RWPE2 (cell line): ENCODE measurements at regions not wholly inside any gene's neighbourhood (a gene's known extent, or its start where the extent isn't known, plus 50 kb on each side); places are given as distances from the start of the nearest gene placed in this dataset.

Source experiments
- ATAC-seq: fragments of 200-7000 bp; cut with Tn5 transposase; 3 replicates; pipeline ENCODE4 v1.9.1; 2021; ENCODE audit warnings: low read depth
- DNase-seq: peaks from one replicate; pipeline ENCODE4 v3.0.0-alpha.2; 2020; ENCODE audit warnings: low spot score
- H3K27ac ChIP-seq: fragments of 450-650 bp; 2 replicates; pipeline ENCODE4 v1.5.1; 2017; ENCODE audit warnings: mild to moderate bottlenecking; ENCODE audit not compliant: poor library complexity, severe bottlenecking
- H3K27me3 ChIP-seq: fragments of 250-450 bp; sonication (Bioruptor Pico); 2 replicates; pipeline ENCODE4 v1.5.1; 2021; ENCODE audit warnings: mild to moderate bottlenecking, moderate library complexity; ENCODE audit not compliant: insufficient read depth, poor library complexity, severe bottlenecking
- H3K36me3 ChIP-seq: fragments of 250-450 bp; sonication (Bioruptor Pico); 2 replicates; pipeline ENCODE4 v1.5.1; 2020; ENCODE audit warnings: low read depth, mild to moderate bottlenecking, moderate library complexity
- H3K4me1 ChIP-seq: fragments of 250-450 bp; sonication (Bioruptor Pico); 2 replicates; pipeline ENCODE4 v1.5.1; 2021; ENCODE audit warnings: mild to moderate bottlenecking, moderate library complexity; ENCODE audit not compliant: insufficient read depth, poor library complexity, severe bottlenecking
- H3K4me3 ChIP-seq: fragments of 250-450 bp; sonication (Bioruptor Pico); 2 replicates; pipeline ENCODE4 v1.5.1; 2021; ENCODE audit warnings: mild to moderate bottlenecking, moderate library complexity; ENCODE audit not compliant: severe bottlenecking
- H3K9me3 ChIP-seq: fragments of 250-450 bp; sonication (Bioruptor Pico); 2 replicates; pipeline ENCODE4 v1.5.1; 2021; ENCODE audit warnings: mild to moderate bottlenecking, moderate library complexity; ENCODE audit not compliant: severe bottlenecking
- TF ChIP-seq, protein P1 (sequence below): fragments of 450-650 bp; IDR thresholded peaks from one replicate; pipeline ENCODE4 v1.5.1; 2017; ENCODE audit warnings: mild to moderate bottlenecking, moderate library complexity; ENCODE audit not compliant: poor library complexity, severe bottlenecking

DNA sequence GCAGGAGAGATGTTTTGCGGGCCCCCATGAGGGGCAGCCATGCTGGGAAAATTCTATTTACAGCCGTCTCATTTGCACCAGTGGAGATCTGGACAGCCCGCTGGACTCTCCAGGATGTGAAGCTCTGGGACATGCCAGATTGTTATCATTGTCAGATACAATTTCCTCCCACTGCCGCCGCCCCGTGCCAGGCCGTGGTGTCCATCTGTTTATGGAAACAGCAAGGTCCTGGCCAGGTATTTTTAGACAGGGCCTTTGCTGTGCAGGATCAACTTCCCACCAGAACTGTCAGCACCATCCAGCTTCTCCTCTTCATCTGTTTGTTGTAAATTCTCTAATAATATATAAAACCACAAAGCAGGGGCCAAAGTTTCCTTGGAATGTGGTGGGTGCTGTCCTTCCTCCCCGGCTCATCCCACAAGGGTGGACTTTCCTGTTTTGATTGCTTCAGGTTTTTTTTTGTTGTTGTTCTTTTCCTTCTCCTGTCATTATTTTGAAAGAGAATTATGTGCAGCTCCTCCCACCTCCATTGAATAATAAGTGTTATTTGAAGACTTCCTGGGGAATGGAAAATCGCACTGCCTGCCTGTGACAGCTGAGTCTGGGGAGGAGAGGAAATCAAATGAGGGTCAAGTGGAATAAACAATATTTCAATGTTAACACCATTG lies 398.1 kb downstream of the TNS1 start:
- no peak for ATAC-seq
- TF ChIP-seq, protein P1, sequence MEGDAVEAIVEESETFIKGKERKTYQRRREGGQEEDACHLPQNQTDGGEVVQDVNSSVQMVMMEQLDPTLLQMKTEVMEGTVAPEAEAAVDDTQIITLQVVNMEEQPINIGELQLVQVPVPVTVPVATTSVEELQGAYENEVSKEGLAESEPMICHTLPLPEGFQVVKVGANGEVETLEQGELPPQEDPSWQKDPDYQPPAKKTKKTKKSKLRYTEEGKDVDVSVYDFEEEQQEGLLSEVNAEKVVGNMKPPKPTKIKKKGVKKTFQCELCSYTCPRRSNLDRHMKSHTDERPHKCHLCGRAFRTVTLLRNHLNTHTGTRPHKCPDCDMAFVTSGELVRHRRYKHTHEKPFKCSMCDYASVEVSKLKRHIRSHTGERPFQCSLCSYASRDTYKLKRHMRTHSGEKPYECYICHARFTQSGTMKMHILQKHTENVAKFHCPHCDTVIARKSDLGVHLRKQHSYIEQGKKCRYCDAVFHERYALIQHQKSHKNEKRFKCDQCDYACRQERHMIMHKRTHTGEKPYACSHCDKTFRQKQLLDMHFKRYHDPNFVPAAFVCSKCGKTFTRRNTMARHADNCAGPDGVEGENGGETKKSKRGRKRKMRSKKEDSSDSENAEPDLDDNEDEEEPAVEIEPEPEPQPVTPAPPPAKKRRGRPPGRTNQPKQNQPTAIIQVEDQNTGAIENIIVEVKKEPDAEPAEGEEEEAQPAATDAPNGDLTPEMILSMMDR = no peak
- Histone ChIP-seq H3K36me3 (no peaks in the 10 kb centered on the region), H3K9me3 (no peaks in the 10 kb centered on the region), H3K4me1 (no peaks in the 10 kb centered on the region), H3K4me3 (no peak overlapping the region), H3K27ac (no peak overlapping the region), H3K27me3 (no peaks in the 10 kb centered on the region)
- no peak for DNase-seq

- Histone ChIP-seq H3K4me1 (no peaks in the 10 kb centered on the region), H3K4me3 (no peak overlapping the region), H3K27ac (no peak overlapping the region), H3K27me3 (no peaks in the 10 kb centered on the region), H3K9me3 (no peaks in the 10 kb centered on the region), H3K36me3 (no peaks in the 10 kb centered on the region)
- TF ChIP-seq, protein P1 = no peak
- ATAC-seq = no peak
- no peak for DNase-seq
These were observed 401.2 kb downstream of the TNS1 start for GRCh38 chr2:217601601-217602000.

DNA sequence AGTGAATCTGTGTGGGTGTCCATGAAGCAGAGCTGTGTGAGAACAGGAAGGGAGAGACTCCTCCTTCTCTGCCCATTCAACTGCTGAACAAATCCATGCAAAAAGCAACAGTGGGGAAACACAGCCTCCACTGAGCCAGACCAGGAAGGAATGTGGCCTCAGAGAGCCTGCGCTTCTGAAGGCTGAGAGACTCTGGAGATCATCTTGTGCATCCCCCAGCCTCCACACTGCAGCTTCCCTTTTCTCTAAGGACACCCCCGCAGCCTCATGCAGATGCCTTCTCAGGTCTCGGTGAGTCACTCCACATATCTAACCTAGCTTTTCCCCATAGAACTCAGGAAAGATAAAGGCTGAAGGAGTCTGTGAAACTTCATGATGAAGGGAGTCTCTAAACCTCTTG lies 402.9 kb downstream of the TNS1 start:
- Histone ChIP-seq H3K9me3 (no peaks in the 10 kb centered on the region), H3K4me3 (no peak overlapping the region), H3K27ac (no peak overlapping the region), H3K27me3 (no peaks in the 10 kb centered on the region), H3K4me1 (no peaks in the 10 kb centered on the region), H3K36me3 (no peaks in the 10 kb centered on the region)
- no peak for DNase-seq
- no peak for ATAC-seq
- TF ChIP-seq, protein P1 = no peak

DNA sequence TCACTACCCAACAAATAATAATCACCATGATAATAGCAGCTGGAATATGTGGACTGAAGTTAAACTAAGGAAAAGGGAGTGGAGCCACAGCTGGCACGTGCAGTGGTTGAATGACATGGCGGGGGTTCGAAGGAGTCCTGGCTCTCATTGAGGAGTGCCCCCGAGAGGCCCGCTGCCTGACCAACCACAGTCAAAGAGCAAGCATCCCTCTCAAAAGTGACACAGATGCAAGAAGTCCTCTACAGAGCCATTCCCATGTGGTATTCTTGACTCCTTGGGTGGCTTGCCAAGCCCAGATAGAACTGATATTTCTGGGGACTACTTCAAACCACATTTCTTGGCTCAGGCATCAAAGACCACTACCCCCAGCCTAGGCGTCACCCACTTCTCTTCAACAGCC lies 405.1 kb downstream of the TNS1 start:
- DNase-seq = no peak
- H3K9me3 ChIP-seq = no peaks in the 10 kb centered on the region
- ATAC-seq = no peak

DNA sequence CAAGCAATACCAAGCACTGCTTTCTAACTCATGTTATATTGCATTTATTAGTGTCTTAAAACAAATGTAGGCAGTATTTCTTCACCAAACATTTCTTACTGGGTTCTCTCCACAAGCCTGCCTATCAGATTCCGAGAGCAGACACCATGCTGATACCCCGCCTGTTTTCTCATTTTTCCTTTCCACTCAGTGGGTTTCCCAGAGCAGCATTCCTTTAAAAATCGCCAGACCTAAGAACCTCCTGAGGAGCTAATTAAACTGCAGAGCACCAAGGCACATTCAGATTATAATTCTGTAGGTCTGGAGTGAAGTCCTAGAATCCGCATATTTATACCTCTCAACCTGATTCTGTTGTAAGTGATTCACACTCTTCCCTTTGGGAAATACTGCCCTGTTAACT lies 405.6 kb downstream of the TNS1 start:
- Histone ChIP-seq H3K27ac (no peak overlapping the region), H3K27me3 (no peaks in the 10 kb centered on the region), H3K9me3 (no peaks in the 10 kb centered on the region), H3K4me3 (no peak overlapping the region), H3K4me1 (no peaks in the 10 kb centered on the region), H3K36me3 (no peaks in the 10 kb centered on the region)
- no peak for ATAC-seq
- TF ChIP-seq, protein P1 = no peak
- DNase-seq = no peak

More for the DNA sequence above, 405.1 kb downstream of the TNS1 start:
- no peaks in the 10 kb centered on the region for H3K36me3 ChIP-seq
- no peaks in the 10 kb centered on the region for H3K4me1 ChIP-seq
- TF ChIP-seq, protein P1 = no peak
- H3K4me3 ChIP-seq = no peak overlapping the region
- H3K27ac ChIP-seq = no peak overlapping the region
- no peaks in the 10 kb centered on the region for H3K27me3 ChIP-seq
